Sigmoid colon (tissue), 4 donors: ENCODE measurements at regions not wholly inside any gene's neighbourhood (a gene's known extent, or its start where the extent isn't known, plus 50 kb on each side); places are given as distances from the start of the nearest gene placed in this dataset.

Experiments used
- EP300 ChIP-seq, 4 donors: sonication (generic); formaldehyde crosslinking; IDR thresholded peaks; one replicate each; pipeline ENCODE4 v1.6.1; 2017; ENCODE audit warnings: antibody characterized with exemption in 4 of 4
- POLR2A ChIP-seq, 2 donors: fragments of 450-650 bp; IDR thresholded peaks; one replicate each; pipeline ENCODE4 v1.6.1; 2016; ENCODE audit warnings: antibody characterized with exemption in 2 of 2, mild to moderate bottlenecking in 2 of 2, moderate library complexity in 2 of 2
- POLR2AphosphoS5 ChIP-seq, 4 donors: sonication (generic); formaldehyde crosslinking; IDR thresholded peaks; one replicate each; pipeline ENCODE4 v1.6.1; 2017; ENCODE audit warnings: antibody characterized with exemption in 4 of 4
- TF ChIP-seq, protein P1 (sequence below), 4 experiments: fragments of 450-650 bp in 3 of 4; fragments of 200-600 bp in 1 of 4; IDR thresholded peaks; one replicate each; pipeline ENCODE4 v1.5.1; 2016 to 2019; ENCODE audit warnings: antibody characterized with exemption in 4 of 4, mild to moderate bottlenecking in 3 of 4, moderate library complexity in 2 of 4

DNA sequence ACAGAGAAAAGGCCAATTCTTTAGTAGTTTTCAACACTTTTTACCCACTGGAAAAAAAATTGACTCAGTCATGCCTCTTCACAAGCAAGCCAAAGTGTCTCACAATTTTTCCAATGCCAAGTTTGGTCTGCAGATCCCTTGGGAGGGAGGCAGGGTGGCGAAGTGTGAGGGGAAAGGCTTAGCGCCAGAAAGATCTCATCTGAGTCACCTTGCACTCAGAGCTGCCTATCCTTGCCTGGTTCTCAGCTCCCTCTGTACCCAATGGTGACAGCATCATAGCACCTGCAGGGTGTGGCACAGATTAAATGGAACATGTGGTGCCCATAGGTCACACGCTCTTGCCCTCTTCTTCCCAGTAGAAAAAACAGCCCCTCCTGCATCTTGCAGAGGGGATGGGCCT, 55.2 kb upstream of the GYPC start:
- TF ChIP-seq, protein P1, sequence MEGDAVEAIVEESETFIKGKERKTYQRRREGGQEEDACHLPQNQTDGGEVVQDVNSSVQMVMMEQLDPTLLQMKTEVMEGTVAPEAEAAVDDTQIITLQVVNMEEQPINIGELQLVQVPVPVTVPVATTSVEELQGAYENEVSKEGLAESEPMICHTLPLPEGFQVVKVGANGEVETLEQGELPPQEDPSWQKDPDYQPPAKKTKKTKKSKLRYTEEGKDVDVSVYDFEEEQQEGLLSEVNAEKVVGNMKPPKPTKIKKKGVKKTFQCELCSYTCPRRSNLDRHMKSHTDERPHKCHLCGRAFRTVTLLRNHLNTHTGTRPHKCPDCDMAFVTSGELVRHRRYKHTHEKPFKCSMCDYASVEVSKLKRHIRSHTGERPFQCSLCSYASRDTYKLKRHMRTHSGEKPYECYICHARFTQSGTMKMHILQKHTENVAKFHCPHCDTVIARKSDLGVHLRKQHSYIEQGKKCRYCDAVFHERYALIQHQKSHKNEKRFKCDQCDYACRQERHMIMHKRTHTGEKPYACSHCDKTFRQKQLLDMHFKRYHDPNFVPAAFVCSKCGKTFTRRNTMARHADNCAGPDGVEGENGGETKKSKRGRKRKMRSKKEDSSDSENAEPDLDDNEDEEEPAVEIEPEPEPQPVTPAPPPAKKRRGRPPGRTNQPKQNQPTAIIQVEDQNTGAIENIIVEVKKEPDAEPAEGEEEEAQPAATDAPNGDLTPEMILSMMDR (IDR thresholded peaks at IDR 0.05) = no peak
- TF ChIP-seq POLR2AphosphoS5 (IDR thresholded peaks at IDR 0.05) (no peak), EP300 (IDR thresholded peaks at IDR 0.05) (no peak), POLR2A (IDR thresholded peaks at IDR 0.05) (no peak)
